ENCODE measurements at regions not wholly inside any gene's neighbourhood (a gene's known extent, or its start where the extent isn't known, plus 50 kb on each side); places are given as distances from the start of the nearest gene placed in this dataset.

DNA sequence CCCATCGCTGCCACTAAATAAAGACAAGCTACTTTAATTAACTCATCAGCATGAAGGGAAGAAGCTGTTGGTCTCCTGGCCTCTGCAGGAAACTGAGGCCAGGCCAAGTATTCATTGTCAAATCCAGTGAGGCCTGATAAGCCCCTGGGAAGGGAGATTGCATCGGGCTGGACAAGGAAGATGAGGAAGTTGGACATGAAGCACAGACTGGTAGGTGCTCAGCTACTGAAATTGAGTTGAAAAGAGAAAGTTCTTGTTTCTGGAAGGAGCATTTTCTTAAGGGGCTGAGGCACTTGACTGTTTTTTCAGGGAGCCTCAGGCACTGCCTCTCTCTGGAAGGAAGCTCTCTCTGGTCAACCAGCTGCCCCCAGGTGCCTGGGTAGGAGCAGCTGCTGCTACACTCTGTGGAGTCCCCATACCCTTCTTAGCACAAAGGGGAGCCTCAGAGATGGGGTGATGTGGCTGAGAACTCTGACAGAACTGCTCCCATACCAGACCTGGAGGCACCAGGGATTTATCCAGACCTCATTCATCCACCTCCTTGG, 90.3 kb upstream of the IKZF1 start:
- Histone ChIP-seq H3K27me3 (ENCODE audit: insufficient read depth, low read length) (no peaks in the 10 kb centered on the region; the same call in 1 of the 2 replicates), H3K9me3 (ENCODE audit: low read length) (no peaks in the 10 kb centered on the region), H3F3A (ENCODE audit: insufficient read depth, low read length) (no peaks in the 10 kb centered on the region), H3K36me3 (ENCODE audit: insufficient read depth, low read length) (no peaks in the 10 kb centered on the region), H3K9me2 (ENCODE audit: low read depth, low read length) (no peaks in the 10 kb centered on the region), H3K4me3 (ENCODE audit: low read depth, low read length, poor library complexity, severe bottlenecking) (no peak overlapping the region), H3K27ac (ENCODE audit: low read depth, low read length, poor library complexity, severe bottlenecking) (no peak overlapping the region), H3K79me2 (ENCODE audit: insufficient read depth, low read length) (no peaks in the 10 kb centered on the region), H2AFZ (ENCODE audit: low read length) (no peak overlapping the region), H3K4me2 (ENCODE audit: low read length) (no peak overlapping the region), H3K9ac (ENCODE audit: low read length) (no peak overlapping the region), H4K20me1 (ENCODE audit: insufficient read depth, low read length) (no peaks in the 10 kb centered on the region), H3K4me1 (ENCODE audit: insufficient read depth, low read length, severe bottlenecking) (no peaks in the 10 kb centered on the region)
- TF ChIP-seq, protein P1, sequence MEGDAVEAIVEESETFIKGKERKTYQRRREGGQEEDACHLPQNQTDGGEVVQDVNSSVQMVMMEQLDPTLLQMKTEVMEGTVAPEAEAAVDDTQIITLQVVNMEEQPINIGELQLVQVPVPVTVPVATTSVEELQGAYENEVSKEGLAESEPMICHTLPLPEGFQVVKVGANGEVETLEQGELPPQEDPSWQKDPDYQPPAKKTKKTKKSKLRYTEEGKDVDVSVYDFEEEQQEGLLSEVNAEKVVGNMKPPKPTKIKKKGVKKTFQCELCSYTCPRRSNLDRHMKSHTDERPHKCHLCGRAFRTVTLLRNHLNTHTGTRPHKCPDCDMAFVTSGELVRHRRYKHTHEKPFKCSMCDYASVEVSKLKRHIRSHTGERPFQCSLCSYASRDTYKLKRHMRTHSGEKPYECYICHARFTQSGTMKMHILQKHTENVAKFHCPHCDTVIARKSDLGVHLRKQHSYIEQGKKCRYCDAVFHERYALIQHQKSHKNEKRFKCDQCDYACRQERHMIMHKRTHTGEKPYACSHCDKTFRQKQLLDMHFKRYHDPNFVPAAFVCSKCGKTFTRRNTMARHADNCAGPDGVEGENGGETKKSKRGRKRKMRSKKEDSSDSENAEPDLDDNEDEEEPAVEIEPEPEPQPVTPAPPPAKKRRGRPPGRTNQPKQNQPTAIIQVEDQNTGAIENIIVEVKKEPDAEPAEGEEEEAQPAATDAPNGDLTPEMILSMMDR (IDR thresholded peaks at IDR 0.05; ENCODE audit: low read length), result no peak
- TF ChIP-seq EZH2 (IDR thresholded peaks at IDR 0.05; ENCODE audit: borderline replicate concordance, low read length), result no peak

DNA sequence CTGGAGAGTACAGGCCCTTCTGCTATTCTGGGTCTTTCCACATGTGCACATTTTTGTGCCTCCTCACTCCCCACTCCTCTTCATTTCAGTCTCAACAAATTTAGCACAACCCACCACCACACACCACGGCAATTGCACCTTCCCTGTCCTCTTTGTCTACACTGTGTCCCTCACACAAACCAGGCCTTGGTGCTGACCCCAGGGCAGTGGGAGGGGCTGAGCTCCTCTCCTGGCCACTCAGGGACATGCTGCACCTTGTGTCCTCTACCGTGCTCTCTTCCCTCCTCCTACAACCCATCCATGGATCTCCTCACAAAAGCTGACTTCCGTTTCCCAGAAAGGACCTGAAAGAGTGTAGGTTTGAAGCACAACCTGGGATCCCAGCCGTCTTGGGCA, 90.9 kb upstream of the IKZF1 start:
- H3K79me2 ChIP-seq (ENCODE audit: insufficient read depth, low read length), result no peaks in the 10 kb centered on the region
- no peak for TF ChIP-seq EZH2 (IDR thresholded peaks at IDR 0.05; ENCODE audit: borderline replicate concordance, low read length)
- TF ChIP-seq, protein P1 (IDR thresholded peaks at IDR 0.05; ENCODE audit: low read length), result no peak
- no peaks in the 10 kb centered on the region for H3K9me3 ChIP-seq (ENCODE audit: low read length)
- no peaks in the 10 kb centered on the region for H3K4me1 ChIP-seq (ENCODE audit: insufficient read depth, low read length, severe bottlenecking)
- H3K4me3 ChIP-seq (ENCODE audit: low read depth, low read length, poor library complexity, severe bottlenecking), result no peak overlapping the region
- no peak overlapping the region for H3K27ac ChIP-seq (ENCODE audit: low read depth, low read length, poor library complexity, severe bottlenecking)
- H3K9ac ChIP-seq (ENCODE audit: low read length), result no peak overlapping the region
- no peaks in the 10 kb centered on the region for H3K9me2 ChIP-seq (ENCODE audit: low read depth, low read length)
- no peaks in the 10 kb centered on the region for H4K20me1 ChIP-seq (ENCODE audit: insufficient read depth, low read length)
- H3K27me3 ChIP-seq (ENCODE audit: insufficient read depth, low read length), result no peaks in the 10 kb centered on the region; the same call in 1 of the 2 replicates
- H3K4me2 ChIP-seq (ENCODE audit: low read length), result no peak overlapping the region
- H3F3A ChIP-seq (ENCODE audit: insufficient read depth, low read length), result no peaks in the 10 kb centered on the region
- no peak overlapping the region for H2AFZ ChIP-seq (ENCODE audit: low read length)
- H3K36me3 ChIP-seq (ENCODE audit: insufficient read depth, low read length), result no peaks in the 10 kb centered on the region

DNA sequence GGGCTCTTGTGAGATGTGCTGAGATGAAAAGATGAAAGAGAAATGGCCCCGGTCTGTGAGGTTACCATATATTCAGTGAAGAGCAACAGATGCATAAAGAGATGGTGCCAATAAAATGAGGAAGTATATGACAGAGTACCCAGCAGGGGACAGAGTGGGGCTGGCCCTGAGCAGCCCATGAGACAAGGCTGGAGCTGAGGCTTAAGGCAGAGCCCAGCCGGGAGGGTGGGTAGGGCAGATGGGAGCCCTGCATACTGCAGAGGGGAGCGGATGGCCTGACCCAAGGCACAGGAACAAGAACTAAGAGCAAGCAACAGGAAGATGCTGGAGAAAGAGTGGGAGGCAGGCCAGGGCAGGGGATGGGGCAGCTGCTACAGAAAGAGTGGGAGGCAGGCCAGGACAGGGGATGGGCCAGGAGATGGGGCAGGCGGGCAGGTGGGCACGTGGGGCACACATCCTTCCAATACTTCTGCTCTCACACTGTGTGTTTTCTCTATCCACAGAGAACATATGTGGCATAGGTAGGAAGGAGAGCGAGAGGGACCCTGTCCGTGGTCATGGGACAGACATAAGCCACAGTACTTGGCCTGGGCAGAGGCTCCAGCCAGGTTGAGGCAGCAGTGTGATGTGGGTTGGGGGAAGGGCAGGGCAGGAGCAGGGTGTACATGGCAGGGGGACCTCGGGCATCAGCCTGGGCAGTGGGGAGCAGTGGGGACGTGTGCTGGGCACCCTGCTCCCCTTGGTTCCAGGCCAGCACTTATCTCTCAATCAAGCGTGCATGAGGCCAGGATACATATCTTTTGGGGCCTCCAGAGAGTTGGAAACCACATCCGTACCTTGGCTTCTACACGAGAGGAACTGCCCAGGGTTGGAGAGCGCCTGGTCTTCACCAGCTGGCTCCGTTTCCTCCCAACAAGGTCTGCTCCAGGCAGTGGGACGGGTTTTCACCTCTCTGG, 91.6 kb upstream of the IKZF1 start:
- Histone ChIP-seq H3K4me1 (ENCODE audit: insufficient read depth, low read length, severe bottlenecking) (no peaks in the 10 kb centered on the region), H3K36me3 (ENCODE audit: insufficient read depth, low read length) (no peaks in the 10 kb centered on the region)

More for the DNA sequence above, 91.6 kb upstream of the IKZF1 start:
- Histone ChIP-seq H3K9me3 (ENCODE audit: low read length) (no peaks in the 10 kb centered on the region), H3K9me2 (ENCODE audit: low read depth, low read length) (no peaks in the 10 kb centered on the region), H4K20me1 (ENCODE audit: insufficient read depth, low read length) (no peaks in the 10 kb centered on the region), H3K27me3 (ENCODE audit: insufficient read depth, low read length) (no peaks in the 10 kb centered on the region; the same call in 1 of the 2 replicates), H3K79me2 (ENCODE audit: insufficient read depth, low read length) (no peaks in the 10 kb centered on the region), H3K4me3 (ENCODE audit: low read depth, low read length, poor library complexity, severe bottlenecking) (no peak overlapping the region), H3K9ac (ENCODE audit: low read length) (no peak overlapping the region), H2AFZ (ENCODE audit: low read length) (no peak overlapping the region), H3F3A (ENCODE audit: insufficient read depth, low read length) (no peaks in the 10 kb centered on the region), H3K4me2 (ENCODE audit: low read length) (no peak overlapping the region), H3K27ac (ENCODE audit: low read depth, low read length, poor library complexity, severe bottlenecking) (no peak overlapping the region)
- TF ChIP-seq, protein P1 (IDR thresholded peaks at IDR 0.05; ENCODE audit: low read length), result peak; percentile 27; the same call in 1 of the 2 replicates
- no peak for TF ChIP-seq EZH2 (IDR thresholded peaks at IDR 0.05; ENCODE audit: borderline replicate concordance, low read length)
